ENCODE measurements at regions not wholly inside any gene's neighbourhood (a gene's known extent, or its start where the extent isn't known, plus 50 kb on each side); places are given as distances from the start of the nearest gene placed in this dataset.
"Not testable (repeated sequence)": the region's sequence is repeated elsewhere in the genome, so short reads cannot be mapped to it uniquely, and the experiment has no call there.

- TF ChIP-seq CTCF, POLR2A (IDR thresholded peaks at IDR 0.05): not testable (repeated sequence)
These were observed 203.9 kb downstream of the NPIPB11 start for GRCh38 chr16:29202642-29203041.

All from testis (tissue), 2 donors.